ENCODE measurements at regions not wholly inside any gene's neighbourhood (a gene's known extent, or its start where the extent isn't known, plus 50 kb on each side); places are given as distances from the start of the nearest gene placed in this dataset.

GRCh38 chrX:124224528-124224927, 107.9 kb upstream of the TEX13D start:
- dilution Hi-C loops (cut with HindIII; ENCODE audit: low sequenced_read_pairs, unreplicated experiment): no loop called here
- ATAC-seq (ENCODE audit: low read depth): no peak
- no peak overlapping the region for H3K18ac ChIP-seq (ENCODE audit: low read depth, low read length)
- H4K91ac ChIP-seq (ENCODE audit: insufficient read depth, low read depth, low read length): no peak overlapping the region
- no peak overlapping the region for H2AK9ac ChIP-seq (replicated peaks; ENCODE audit: low read depth, low read length, poor library complexity)
- H3K9me3 ChIP-seq (ENCODE audit: control insufficient read depth, insufficient read depth, low read length): no peaks in the 10 kb centered on the region
- DNase-seq: no peak
- no peaks in the 10 kb centered on the region for H3K9me1 ChIP-seq (ENCODE audit: insufficient read depth, low read length)
- no peak overlapping the region for H4K5ac ChIP-seq (ENCODE audit: low read depth, low read length)
- H2BK120ac ChIP-seq (ENCODE audit: low read depth, low read length): no peak overlapping the region
- H3K4me2 ChIP-seq (ENCODE audit: low read depth, low read length): no peak overlapping the region
- H4K8ac ChIP-seq (ENCODE audit: low read depth in 2 of 2, low read length in 2 of 2): no peak overlapping the region
- ChIA-PET POLR2A (ENCODE audit: unreplicated experiment) (no interaction called here), CTCF (no interaction called here)
- no peaks in the 10 kb centered on the region for H4K20me1 ChIP-seq (ENCODE audit: insufficient read depth, low read length)
- no peaks in the 10 kb centered on the region for H3K27me3 ChIP-seq (ENCODE audit: control insufficient read depth, insufficient read depth, low read length)
- in situ Hi-C loops (cut with MboI; ENCODE audit: low sequenced_read_pairs): no loop called here
- H3K4me3 ChIP-seq (ENCODE audit: insufficient read depth, low read depth, low read length): no peak overlapping the region
- H3K56ac ChIP-seq (ENCODE audit: extremely low read depth, insufficient read depth, low read length): no peak overlapping the region
- no peak overlapping the region for H2AK5ac ChIP-seq (ENCODE audit: low read depth, low read length)
- H3K14ac ChIP-seq (replicated peaks; ENCODE audit: low read depth, low read length): no peak overlapping the region
- H3K4ac ChIP-seq (ENCODE audit: low read depth, low read length): no peak overlapping the region
- no peak overlapping the region for H3K23ac ChIP-seq (ENCODE audit: low read depth, low read length)
- H3K4me1 ChIP-seq (ENCODE audit: control insufficient read depth, insufficient read depth, low read length): no peaks in the 10 kb centered on the region
- no peak overlapping the region for H2BK15ac ChIP-seq (ENCODE audit: low read depth, low read length)
- intact Hi-C loops (cut with micrococcal nuclease): no loop called here
- TF ChIP-seq RFX5 (IDR thresholded peaks at IDR 0.05; ENCODE audit: low read depth, low read length) (no peak), MAFK (IDR thresholded peaks at IDR 0.05; ENCODE audit: low read depth, low read length) (no peak), CHD1 (IDR thresholded peaks at IDR 0.05; ENCODE audit: low read depth, low read length) (no peak), CEBPB (IDR thresholded peaks at IDR 0.05; ENCODE audit: low read depth, low read length) (no peak), CTCF (conservative IDR thresholded peaks at IDR 0.05; ENCODE audit: low read depth, low read length) (no peak), NFE2L2 (IDR thresholded peaks at IDR 0.05; ENCODE audit: low read depth, low read length) (no peak), BHLHE40 (IDR thresholded peaks at IDR 0.05; ENCODE audit: low read depth, low read length) (no peak)
- BruUV-seq (replicated peaks): no TSS peak
- H3K79me1 ChIP-seq (ENCODE audit: low read depth in 1 of 2, low read length in 2 of 2): no peaks in the 10 kb centered on the region
- no peak overlapping the region for H3K27ac ChIP-seq (ENCODE audit: insufficient read depth, low read length)
- no peak overlapping the region for H3K9ac ChIP-seq (ENCODE audit: low read depth, low read length)
- H3K36me3 ChIP-seq (ENCODE audit: control insufficient read depth, insufficient read depth, low read length): no peaks in the 10 kb centered on the region
- no CpG with 5 or more reads among the region's 4 CpGs for WGBS, 2 experiments (ENCODE audit: extremely low coverage in 2 of 2, insufficient read length in 1 of 2)
- H2BK20ac ChIP-seq (ENCODE audit: low read depth, low read length): no peak overlapping the region
- H2BK5ac ChIP-seq (ENCODE audit: low read depth, low read length, poor library complexity, severe bottlenecking): no peak overlapping the region
- no peak overlapping the region for H2AFZ ChIP-seq (replicated peaks; ENCODE audit: low read length, poor library complexity)

Data from IMR-90 (cell line).